Neural progenitor cell (in vitro differentiated cells): ENCODE measurements at regions not wholly inside any gene's neighbourhood (a gene's known extent, or its start where the extent isn't known, plus 50 kb on each side); places are given as distances from the start of the nearest gene placed in this dataset.

Experiments used
- DNase-seq: peaks from one replicate; pipeline ENCODE4 v3.0.0-alpha.2; 2016; ENCODE audit warnings: low spot score
- H2AFZ ChIP-seq: fragments of 200-600 bp; sonication (generic); replicated peaks from 2 replicates; pipeline ENCODE4 v1.6.1; 2016; ENCODE audit warnings: antibody characterized with exemption
- H3F3A ChIP-seq: fragments of 200-600 bp; sonication (generic); 2 replicates; pipeline ENCODE4 v1.6.1; 2016; ENCODE audit warnings: antibody characterized with exemption, low read depth
- H3K27ac ChIP-seq: fragments of 200-600 bp; sonication (generic); 2 replicates; pipeline ENCODE4 v1.5.1; 2016; ENCODE audit warnings: mild to moderate bottlenecking
- H3K27me3 ChIP-seq: fragments of 200-600 bp; sonication (generic); 2 replicates; pipeline ENCODE4 v1.6.1; 2016; ENCODE audit warnings: mild to moderate bottlenecking, moderate library complexity
- H3K36me3 ChIP-seq: fragments of 200-600 bp; sonication (generic); 2 replicates; pipeline ENCODE4 v1.5.1; 2016
- H3K4me1 ChIP-seq: fragments of 200-600 bp; sonication (generic); 2 replicates; pipeline ENCODE4 v1.6.1; 2016; ENCODE audit warnings: mixed run types
- H3K4me2 ChIP-seq: fragments of 200-600 bp; sonication (generic); 2 replicates; pipeline ENCODE4 v1.6.1; 2016
- H3K4me3 ChIP-seq: fragments of 200-600 bp; sonication (generic); 2 replicates; pipeline ENCODE4 v1.5.1; 2016
- H3K79me2 ChIP-seq: fragments of 200-600 bp; sonication (generic); 2 replicates; pipeline ENCODE4 v1.6.1; 2016; ENCODE audit warnings: low read depth
- H3K9ac ChIP-seq: fragments of 200-600 bp; sonication (generic); 2 replicates; pipeline ENCODE4 v1.6.1; 2016
- H3K9me3 ChIP-seq: fragments of 200-600 bp; sonication (generic); 2 replicates; pipeline ENCODE4 v1.5.1; 2016; ENCODE audit warnings: low read depth
- H4K20me1 ChIP-seq: fragments of 200-600 bp; sonication (generic); 2 replicates; pipeline ENCODE4 v1.6.1; 2016; ENCODE audit warnings: low read depth
- H3K27ac Mint-ChIP-seq: 3 replicates; pipeline ENCODE4 v1.8.0; 2021; ENCODE audit warnings: mixed read lengths
- H3K27me3 Mint-ChIP-seq: 2 replicates; pipeline ENCODE4 v1.8.0; 2022; ENCODE audit warnings: low read depth, mild to moderate bottlenecking, inconsistent platforms, moderate library complexity, mixed read lengths; ENCODE audit not compliant: insufficient read depth
- H3K36me3 Mint-ChIP-seq: 3 replicates; pipeline ENCODE4 v1.8.0; 2021; ENCODE audit warnings: mixed read lengths
- H3K4me1 Mint-ChIP-seq: 3 replicates; pipeline ENCODE4 v1.8.0; 2021; ENCODE audit warnings: mixed read lengths
- H3K4me3 Mint-ChIP-seq: 3 replicates; pipeline ENCODE4 v1.8.0; 2021; ENCODE audit warnings: mild to moderate bottlenecking, moderate library complexity, mixed read lengths
- H3K9me3 Mint-ChIP-seq: 3 replicates; pipeline ENCODE4 v1.8.0; 2020; ENCODE audit warnings: mixed read lengths
- EZH2 ChIP-seq: fragments of 200-600 bp; sonication (generic); IDR thresholded peaks from 2 replicates; pipeline ENCODE4 v1.6.1; 2017; ENCODE audit warnings: antibody characterized with exemption, mild to moderate bottlenecking, moderate library complexity
- EZH2phosphoT487 ChIP-seq: fragments of 200-600 bp; sonication (generic); IDR thresholded peaks from 2 replicates; pipeline ENCODE4 v1.6.1; 2017; ENCODE audit warnings: antibody characterized with exemption
- TF ChIP-seq, protein P1 (sequence below): fragments of 200-600 bp; sonication (generic); IDR thresholded peaks from 2 replicates; pipeline ENCODE4 v1.5.1; 2017; ENCODE audit warnings: antibody characterized with exemption, mild to moderate bottlenecking

DNA sequence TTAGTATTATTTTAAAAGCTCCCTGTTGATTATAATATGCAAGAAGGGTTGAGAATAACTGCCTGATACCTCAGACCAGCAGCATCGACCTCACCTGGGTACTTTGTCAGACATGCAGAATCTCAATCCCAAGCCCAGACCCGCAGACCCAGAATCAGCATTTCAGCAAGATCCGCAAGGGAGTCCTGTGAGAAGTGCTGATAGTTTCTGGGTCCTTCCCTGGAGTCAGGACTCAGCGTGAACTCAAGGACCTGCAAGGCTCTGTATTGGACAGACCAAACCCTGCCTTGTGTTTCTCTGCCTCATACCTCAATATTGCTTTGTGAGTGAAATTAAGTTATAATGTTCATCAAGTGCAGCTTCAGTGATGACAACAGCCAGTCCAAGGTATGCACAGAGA lies 149.5 kb upstream of the NPY start:
- Histone ChIP-seq H3K4me1 (peaks cover 6% of the 10 kb centered on the region), H4K20me1 (no peaks in the 10 kb centered on the region), H3K36me3 (no peaks in the 10 kb centered on the region), H3K4me2 (no peak overlapping the region), H2AFZ (no peak overlapping the region), H3K27ac (no peak overlapping the region), H3F3A (no peaks in the 10 kb centered on the region), H3K9me3 (no peaks in the 10 kb centered on the region), H3K9ac (no peak overlapping the region), H3K27me3 (no peaks in the 10 kb centered on the region), H3K79me2 (no peaks in the 10 kb centered on the region), H3K4me3 (no peak overlapping the region)
- no peak overlapping the region for H3K27ac Mint-ChIP-seq
- no peaks in the 10 kb centered on the region for H3K27me3 Mint-ChIP-seq
- no peak overlapping the region for H3K4me3 Mint-ChIP-seq
- DNase-seq: no peak
- no peaks in the 10 kb centered on the region for H3K9me3 Mint-ChIP-seq
- H3K4me1 Mint-ChIP-seq: peaks cover 14% of the 10 kb centered on the region
- no peaks in the 10 kb centered on the region for H3K36me3 Mint-ChIP-seq
- TF ChIP-seq, protein P1, sequence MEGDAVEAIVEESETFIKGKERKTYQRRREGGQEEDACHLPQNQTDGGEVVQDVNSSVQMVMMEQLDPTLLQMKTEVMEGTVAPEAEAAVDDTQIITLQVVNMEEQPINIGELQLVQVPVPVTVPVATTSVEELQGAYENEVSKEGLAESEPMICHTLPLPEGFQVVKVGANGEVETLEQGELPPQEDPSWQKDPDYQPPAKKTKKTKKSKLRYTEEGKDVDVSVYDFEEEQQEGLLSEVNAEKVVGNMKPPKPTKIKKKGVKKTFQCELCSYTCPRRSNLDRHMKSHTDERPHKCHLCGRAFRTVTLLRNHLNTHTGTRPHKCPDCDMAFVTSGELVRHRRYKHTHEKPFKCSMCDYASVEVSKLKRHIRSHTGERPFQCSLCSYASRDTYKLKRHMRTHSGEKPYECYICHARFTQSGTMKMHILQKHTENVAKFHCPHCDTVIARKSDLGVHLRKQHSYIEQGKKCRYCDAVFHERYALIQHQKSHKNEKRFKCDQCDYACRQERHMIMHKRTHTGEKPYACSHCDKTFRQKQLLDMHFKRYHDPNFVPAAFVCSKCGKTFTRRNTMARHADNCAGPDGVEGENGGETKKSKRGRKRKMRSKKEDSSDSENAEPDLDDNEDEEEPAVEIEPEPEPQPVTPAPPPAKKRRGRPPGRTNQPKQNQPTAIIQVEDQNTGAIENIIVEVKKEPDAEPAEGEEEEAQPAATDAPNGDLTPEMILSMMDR: no peak
- no peak for TF ChIP-seq EZH2phosphoT487
- TF ChIP-seq EZH2: no peak

DNA sequence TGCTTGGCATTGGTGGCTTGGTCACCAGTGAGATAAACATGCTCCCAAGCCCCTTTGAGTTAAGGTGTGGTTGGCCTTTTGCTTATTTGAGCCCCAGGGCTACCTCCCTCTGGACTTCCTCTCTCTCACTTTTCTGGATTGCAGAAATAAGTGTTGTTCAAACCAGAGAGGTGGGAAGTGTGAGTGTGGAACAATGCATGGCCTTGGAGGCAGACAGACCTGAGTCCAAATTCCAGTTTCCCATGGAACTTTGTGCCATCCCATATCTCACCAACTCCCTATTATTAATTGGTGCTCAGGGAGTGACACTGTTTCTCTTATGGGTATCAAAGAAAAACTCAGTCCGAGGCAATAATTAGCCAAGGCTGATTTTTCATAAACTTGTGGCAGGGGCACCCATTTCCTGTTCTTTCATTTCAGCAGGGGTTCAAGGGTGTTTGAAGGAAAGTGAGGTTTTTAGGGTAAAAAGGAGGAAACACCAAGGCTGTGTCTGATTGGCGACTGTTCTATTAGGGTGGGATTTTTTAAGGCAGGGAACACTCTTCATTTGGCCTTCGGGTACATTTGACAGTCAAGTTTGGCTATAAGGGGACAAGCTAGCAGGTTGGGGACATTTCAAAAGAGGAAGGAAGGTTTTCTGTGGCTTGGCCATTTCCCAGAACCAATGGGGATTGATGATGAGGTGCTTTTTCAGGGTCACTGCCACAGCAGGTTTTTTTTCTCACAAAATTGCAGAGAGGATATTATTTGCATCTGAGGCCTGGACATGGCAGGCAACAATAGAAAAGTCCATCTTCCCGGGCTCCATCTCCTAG lies 148.8 kb upstream of the NPY start:
- Mint-ChIP-seq H3K27me3 (no peaks in the 10 kb centered on the region), H3K9me3 (no peaks in the 10 kb centered on the region), H3K36me3 (no peaks in the 10 kb centered on the region), H3K27ac (no peak overlapping the region), H3K4me3 (no peak overlapping the region), H3K4me1 (peaks cover 14% of the 10 kb centered on the region)
- no peak overlapping the region for H2AFZ ChIP-seq
- H3K9ac ChIP-seq: no peak overlapping the region
- peaks cover 6% of the 10 kb centered on the region for H3K4me1 ChIP-seq
- no peak overlapping the region for H3K27ac ChIP-seq
- no peaks in the 10 kb centered on the region for H3K36me3 ChIP-seq
- no peak overlapping the region for H3K4me3 ChIP-seq
- H3F3A ChIP-seq: no peaks in the 10 kb centered on the region
- H3K9me3 ChIP-seq: no peaks in the 10 kb centered on the region
- H3K4me2 ChIP-seq: no peak overlapping the region
- H3K27me3 ChIP-seq: no peaks in the 10 kb centered on the region
- H4K20me1 ChIP-seq: no peaks in the 10 kb centered on the region
- DNase-seq: no peak
- H3K79me2 ChIP-seq: no peaks in the 10 kb centered on the region
- TF ChIP-seq, protein P1: no peak
- TF ChIP-seq EZH2phosphoT487 (no peak), EZH2 (no peak)

DNA sequence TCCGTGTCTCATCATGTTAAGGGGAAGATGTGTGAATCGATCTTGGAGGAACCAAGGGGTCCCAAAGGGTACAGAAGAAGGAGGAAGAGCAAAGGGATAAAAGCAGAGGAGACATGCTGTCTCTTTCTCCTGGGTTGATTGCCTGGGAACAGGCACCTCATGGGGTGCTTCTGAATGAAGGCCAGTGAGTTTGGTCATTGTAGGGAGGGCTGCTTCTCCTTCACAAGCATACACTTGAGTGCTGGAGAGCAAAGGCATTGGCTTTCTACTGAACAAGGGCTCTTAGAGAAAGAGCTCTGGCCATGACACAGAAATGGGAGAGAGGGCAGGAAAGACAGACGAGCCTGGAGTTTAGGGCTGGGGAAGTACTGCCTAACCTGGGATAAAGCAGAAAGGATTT lies 146.7 kb upstream of the NPY start:
- Histone ChIP-seq H3K4me3 (no peak overlapping the region), H3K9ac (no peak overlapping the region), H3K79me2 (no peaks in the 10 kb centered on the region), H3K9me3 (no peaks in the 10 kb centered on the region), H3K4me1 (peaks cover 6% of the 10 kb centered on the region), H3K27me3 (no peaks in the 10 kb centered on the region), H4K20me1 (no peaks in the 10 kb centered on the region), H3K36me3 (no peaks in the 10 kb centered on the region), H3K4me2 (no peak overlapping the region), H3K27ac (no peak overlapping the region), H3F3A (no peaks in the 10 kb centered on the region), H2AFZ (no peak overlapping the region)
- TF ChIP-seq, protein P1: no peak
- no peak for TF ChIP-seq EZH2phosphoT487
- TF ChIP-seq EZH2: no peak
- no peak for DNase-seq
- H3K4me1 Mint-ChIP-seq: peaks cover 14% of the 10 kb centered on the region
- H3K27me3 Mint-ChIP-seq: no peaks in the 10 kb centered on the region
- H3K36me3 Mint-ChIP-seq: no peaks in the 10 kb centered on the region
- H3K9me3 Mint-ChIP-seq: no peaks in the 10 kb centered on the region
- H3K4me3 Mint-ChIP-seq: no peak overlapping the region
- no peak overlapping the region for H3K27ac Mint-ChIP-seq
